Breast epithelium (tissue), 3 donors: ENCODE measurements at regions not wholly inside any gene's neighbourhood (a gene's known extent, or its start where the extent isn't known, plus 50 kb on each side); places are given as distances from the start of the nearest gene placed in this dataset.

Experiments
- POLR2A ChIP-seq: fragments of 450-650 bp; IDR thresholded peaks from one replicate; pipeline ENCODE4 v1.6.1; 2016; ENCODE audit warnings: antibody characterized with exemption, mild to moderate bottlenecking, moderate library complexity
- POLR2AphosphoS5 ChIP-seq, 3 donors: sonication (generic); formaldehyde crosslinking; IDR thresholded peaks; one replicate each; pipeline ENCODE4 v1.6.1; 2017; ENCODE audit warnings: antibody characterized with exemption in 3 of 3
- TF ChIP-seq, protein P1 (sequence below), 3 donors: fragments of 450-650 bp; IDR thresholded peaks; one replicate each; pipeline ENCODE4 v1.5.1; 2016 to 2017; ENCODE audit warnings: antibody characterized with exemption in 3 of 3, mild to moderate bottlenecking in 3 of 3, moderate library complexity in 3 of 3

DNA sequence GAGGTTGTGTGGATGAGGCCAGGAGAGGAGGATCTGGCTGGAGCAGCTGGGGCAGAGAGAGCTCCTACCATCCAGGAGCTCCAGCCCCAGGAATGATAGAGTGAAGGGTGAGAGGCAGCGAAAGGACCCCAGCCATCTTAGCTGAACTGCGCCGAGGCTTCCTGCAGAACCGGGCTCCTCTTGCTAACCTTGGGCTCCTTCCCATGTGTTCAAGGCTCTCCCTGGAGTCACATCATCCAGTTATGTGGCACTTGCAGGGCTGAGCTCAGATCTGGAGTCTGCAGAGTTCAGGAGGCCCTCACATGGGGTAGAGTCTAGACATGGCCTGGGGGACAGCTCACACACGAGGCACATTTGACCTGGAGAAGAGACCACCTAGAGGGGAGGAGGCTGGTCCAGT lies 225.0 kb upstream of the ZNF32 start:
- TF ChIP-seq, protein P1, sequence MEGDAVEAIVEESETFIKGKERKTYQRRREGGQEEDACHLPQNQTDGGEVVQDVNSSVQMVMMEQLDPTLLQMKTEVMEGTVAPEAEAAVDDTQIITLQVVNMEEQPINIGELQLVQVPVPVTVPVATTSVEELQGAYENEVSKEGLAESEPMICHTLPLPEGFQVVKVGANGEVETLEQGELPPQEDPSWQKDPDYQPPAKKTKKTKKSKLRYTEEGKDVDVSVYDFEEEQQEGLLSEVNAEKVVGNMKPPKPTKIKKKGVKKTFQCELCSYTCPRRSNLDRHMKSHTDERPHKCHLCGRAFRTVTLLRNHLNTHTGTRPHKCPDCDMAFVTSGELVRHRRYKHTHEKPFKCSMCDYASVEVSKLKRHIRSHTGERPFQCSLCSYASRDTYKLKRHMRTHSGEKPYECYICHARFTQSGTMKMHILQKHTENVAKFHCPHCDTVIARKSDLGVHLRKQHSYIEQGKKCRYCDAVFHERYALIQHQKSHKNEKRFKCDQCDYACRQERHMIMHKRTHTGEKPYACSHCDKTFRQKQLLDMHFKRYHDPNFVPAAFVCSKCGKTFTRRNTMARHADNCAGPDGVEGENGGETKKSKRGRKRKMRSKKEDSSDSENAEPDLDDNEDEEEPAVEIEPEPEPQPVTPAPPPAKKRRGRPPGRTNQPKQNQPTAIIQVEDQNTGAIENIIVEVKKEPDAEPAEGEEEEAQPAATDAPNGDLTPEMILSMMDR (IDR thresholded peaks at IDR 0.05), result no peak
- no peak for TF ChIP-seq POLR2A
- no peak for TF ChIP-seq POLR2AphosphoS5 (IDR thresholded peaks at IDR 0.05)
